HCEC 1CT (cell line): ENCODE measurements at regions not wholly inside any gene's neighbourhood (a gene's known extent, or its start where the extent isn't known, plus 50 kb on each side); places are given as distances from the start of the nearest gene placed in this dataset.
A peak's percentile ranks its signal among the peaks of the same experiment; 100 is the strongest.
"Not testable (repeated sequence)": the region's sequence is repeated elsewhere in the genome, so short reads cannot be mapped to it uniquely, and the experiment has no call there.

Experiments used
- DNase-seq: peaks from one replicate; pipeline ENCODE4 v3.0.0-alpha.2; 2017

- DNase-seq = no peak
Measured at GRCh38 chr2:137892739-137893138, 71.5 kb upstream of the HNMT start.

DNA sequence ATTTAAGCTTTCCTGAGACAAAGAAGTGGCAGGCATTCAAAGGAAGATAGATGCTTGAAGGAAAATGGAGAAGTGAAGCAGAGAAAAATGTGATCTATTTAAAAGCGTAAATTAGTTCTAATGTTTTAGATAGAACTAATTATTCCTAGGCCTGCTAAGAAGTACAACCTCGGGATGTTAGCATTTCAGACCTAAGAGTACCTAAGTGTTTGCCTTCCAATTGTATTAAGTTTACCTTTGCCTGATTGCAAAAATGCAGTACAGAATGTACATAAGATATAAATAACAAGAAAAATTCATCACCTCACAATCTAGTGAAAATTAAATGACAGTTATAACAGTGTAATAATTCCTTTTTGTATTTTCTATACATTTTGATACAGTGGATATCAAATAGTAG, 71.1 kb upstream of the HNMT start:
- no peak for DNase-seq

GRCh38 chr2:137896467-137896866, 67.8 kb upstream of the HNMT start:
- DNase-seq = no peak

DNA sequence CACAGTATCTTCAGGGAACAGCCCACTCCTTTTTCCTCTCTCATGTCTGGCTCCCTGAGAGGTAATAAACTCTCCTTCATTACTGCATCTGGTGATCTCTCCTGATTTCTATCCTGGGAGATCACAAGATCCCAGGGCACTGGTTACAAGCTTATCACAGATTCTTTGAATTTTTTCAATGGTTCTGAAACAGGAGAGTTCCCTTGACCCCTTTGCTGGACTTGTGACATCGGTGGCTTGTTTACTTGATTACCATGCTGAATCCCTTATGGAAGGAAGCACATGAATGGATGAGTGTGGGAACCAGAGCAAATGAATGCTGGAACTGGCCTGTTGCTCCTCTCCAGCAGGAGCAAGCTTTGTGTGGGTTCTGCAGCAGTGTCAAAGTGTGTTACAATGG, 67.2 kb upstream of the HNMT start:
- no peak for DNase-seq

DNA sequence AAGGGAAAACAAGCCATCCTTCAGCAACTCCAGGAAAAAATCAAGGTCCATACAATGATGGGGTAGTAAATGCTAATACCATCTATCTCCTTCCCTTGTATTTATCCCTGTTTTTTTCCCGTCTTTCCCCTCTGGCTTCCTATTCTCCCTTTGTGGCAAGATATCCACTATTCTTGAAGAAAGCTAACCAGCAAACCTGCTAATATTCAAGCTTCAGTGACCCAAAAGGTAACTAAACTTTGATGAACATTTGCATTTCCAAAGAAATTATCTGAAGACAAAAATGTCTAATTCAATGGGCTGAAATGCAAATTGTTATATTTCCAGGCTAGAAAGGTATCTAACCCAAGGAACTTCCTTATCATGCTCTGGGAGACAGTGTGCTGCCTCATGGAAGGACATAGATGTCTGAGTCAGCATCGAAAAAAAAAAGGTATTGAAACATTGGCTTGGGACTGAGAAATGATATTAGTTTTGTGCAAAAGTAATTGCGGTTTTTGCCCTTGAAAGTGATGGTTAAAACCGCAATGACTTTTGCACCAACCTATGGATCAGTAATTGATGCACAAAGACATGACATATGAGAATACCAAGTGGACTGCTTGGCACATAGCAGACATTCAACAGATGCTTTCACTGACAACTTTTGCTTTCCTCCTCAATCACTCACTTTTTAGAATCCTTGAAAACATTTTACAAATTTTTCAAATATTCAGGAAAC, 63.7 kb upstream of the HNMT start:
- DNase-seq = no peak

DNA sequence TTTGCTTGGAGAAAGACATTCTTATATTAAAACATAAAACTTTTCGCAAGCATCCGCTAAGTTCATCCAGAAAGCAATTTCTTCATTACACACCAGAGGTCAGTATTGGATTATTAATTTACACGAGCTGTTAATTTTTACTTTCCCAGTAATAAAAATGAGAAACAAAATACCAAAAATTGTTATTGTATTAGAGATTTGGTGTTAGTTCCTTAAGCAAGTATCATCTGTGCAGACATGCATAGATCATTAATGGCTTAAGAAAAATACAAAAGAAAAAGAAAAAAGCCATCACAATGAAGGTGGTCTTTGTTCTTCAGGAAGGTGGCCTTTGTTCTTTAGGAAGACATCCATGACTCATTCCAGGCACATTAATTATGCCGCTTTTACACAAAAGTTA, 53.6 kb upstream of the HNMT start:
- DNase-seq = peak; percentile 4

- no peak for DNase-seq
Measured at GRCh38 chr2:137912371-137912770, 51.9 kb upstream of the HNMT start.

GRCh38 chr2:137913169-137913568, 51.1 kb upstream of the HNMT start:
- DNase-seq = no peak

- DNase-seq = not testable (repeated sequence)
Measured at GRCh38 chr2:137913648-137914047, 50.6 kb upstream of the HNMT start.
